Loucy (cell line): ENCODE measurements at regions not wholly inside any gene's neighbourhood (a gene's known extent, or its start where the extent isn't known, plus 50 kb on each side); places are given as distances from the start of the nearest gene placed in this dataset.

Experiments
- H2AFZ ChIP-seq: fragments of 200-600 bp; sonication (generic); 2 replicates; pipeline ENCODE4 v1.6.0; 2016; ENCODE audit warnings: antibody characterized with exemption, mild to moderate bottlenecking, low read length, moderate library complexity
- H3F3A ChIP-seq: fragments of 200-600 bp; 2 replicates; pipeline ENCODE4 v1.6.0; 2016; ENCODE audit warnings: antibody characterized with exemption, low read depth, mild to moderate bottlenecking
- H3K27me3 ChIP-seq: fragments of 200-600 bp; sonication (generic); 2 replicates; pipeline ENCODE4 v1.6.1; 2014; ENCODE audit warnings: low read length, mild to moderate bottlenecking; ENCODE audit not compliant: insufficient read depth, poor library complexity, severe bottlenecking
- H3K36me3 ChIP-seq: fragments of 200-600 bp; sonication (generic); 2 replicates; pipeline ENCODE4 v1.6.1; 2016; ENCODE audit warnings: low read length; ENCODE audit not compliant: insufficient read depth
- H3K4me1 ChIP-seq: fragments of 200-600 bp; sonication (generic); 2 replicates; pipeline ENCODE4 v1.5.1; 2014; ENCODE audit warnings: low read length, mild to moderate bottlenecking; ENCODE audit not compliant: insufficient read depth, poor library complexity, severe bottlenecking
- H3K4me2 ChIP-seq: fragments of 200-600 bp; sonication (generic); 2 replicates; pipeline ENCODE4 v1.6.0; 2014; ENCODE audit warnings: antibody characterized with exemption, low read length, low read depth, mild to moderate bottlenecking; ENCODE audit not compliant: poor library complexity, severe bottlenecking
- H3K4me3 ChIP-seq: fragments of 200-600 bp; sonication (generic); 2 replicates; pipeline ENCODE4 v1.5.1; 2014; ENCODE audit warnings: low read length, mild to moderate bottlenecking, mixed read lengths; ENCODE audit not compliant: poor library complexity, severe bottlenecking
- H3K79me2 ChIP-seq: fragments of 200-600 bp; sonication (generic); 2 replicates; pipeline ENCODE4 v1.6.1; 2014; ENCODE audit warnings: low read length; ENCODE audit not compliant: insufficient read depth
- H3K9ac ChIP-seq: fragments of 200-600 bp; sonication (generic); 2 replicates; pipeline ENCODE4 v1.6.0; 2014; ENCODE audit warnings: mild to moderate bottlenecking, low read depth, low read length, moderate library complexity; ENCODE audit not compliant: poor library complexity, severe bottlenecking
- H3K9me2 ChIP-seq: fragments of 200-600 bp; sonication (generic); replicated peaks from 2 replicates; pipeline ENCODE4 v1.6.1; 2016; ENCODE audit warnings: low read depth, low read length, mixed read lengths
- H3K9me3 ChIP-seq: fragments of 200-600 bp; sonication (generic); 2 replicates; pipeline ENCODE4 v1.6.1; 2014; ENCODE audit warnings: mild to moderate bottlenecking, antibody characterized with exemption, low read length, low read depth; ENCODE audit not compliant: insufficient read depth
- H4K20me1 ChIP-seq: fragments of 200-600 bp; sonication (generic); 2 replicates; pipeline ENCODE4 v1.6.0; 2014; ENCODE audit warnings: antibody characterized with exemption, low read length, mild to moderate bottlenecking; ENCODE audit not compliant: insufficient read depth, poor library complexity, severe bottlenecking
- EZH2phosphoT487 ChIP-seq: fragments of 200-600 bp; IDR thresholded peaks from 2 replicates; pipeline ENCODE4 v1.6.1; 2018; ENCODE audit warnings: antibody characterized with exemption, mild to moderate bottlenecking, moderate library complexity, borderline replicate concordance
- TF ChIP-seq, protein P1 (sequence below): fragments of 200-600 bp; sonication (generic); conservative IDR thresholded peaks from 2 replicates; pipeline ENCODE4 v1.5.1; 2014; ENCODE audit warnings: mild to moderate bottlenecking, antibody characterized with exemption, low read length

DNA sequence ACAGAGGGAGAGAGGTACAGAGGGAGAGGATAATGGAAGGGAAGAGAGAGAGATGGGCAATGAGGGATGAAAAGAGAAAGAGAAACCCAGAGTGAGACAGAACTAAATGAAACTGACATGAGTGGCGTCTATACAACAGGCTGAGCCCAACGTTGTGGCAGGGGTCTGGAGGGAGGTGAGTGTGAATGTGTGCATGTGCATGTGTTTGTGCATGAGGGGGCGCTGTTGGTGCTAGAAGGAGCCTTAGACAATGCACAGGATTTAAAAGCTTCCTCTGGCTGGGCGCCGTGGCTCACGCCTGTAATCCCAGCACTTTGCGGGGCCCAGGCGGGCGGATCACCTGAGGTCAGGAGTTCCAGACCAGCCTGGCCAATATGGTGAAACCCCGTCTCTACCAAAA lies 454.8 kb upstream of the CDH11 start:
- H3K4me2 ChIP-seq, result no peak overlapping the region
- TF ChIP-seq EZH2phosphoT487, result no peak
- TF ChIP-seq, protein P1, sequence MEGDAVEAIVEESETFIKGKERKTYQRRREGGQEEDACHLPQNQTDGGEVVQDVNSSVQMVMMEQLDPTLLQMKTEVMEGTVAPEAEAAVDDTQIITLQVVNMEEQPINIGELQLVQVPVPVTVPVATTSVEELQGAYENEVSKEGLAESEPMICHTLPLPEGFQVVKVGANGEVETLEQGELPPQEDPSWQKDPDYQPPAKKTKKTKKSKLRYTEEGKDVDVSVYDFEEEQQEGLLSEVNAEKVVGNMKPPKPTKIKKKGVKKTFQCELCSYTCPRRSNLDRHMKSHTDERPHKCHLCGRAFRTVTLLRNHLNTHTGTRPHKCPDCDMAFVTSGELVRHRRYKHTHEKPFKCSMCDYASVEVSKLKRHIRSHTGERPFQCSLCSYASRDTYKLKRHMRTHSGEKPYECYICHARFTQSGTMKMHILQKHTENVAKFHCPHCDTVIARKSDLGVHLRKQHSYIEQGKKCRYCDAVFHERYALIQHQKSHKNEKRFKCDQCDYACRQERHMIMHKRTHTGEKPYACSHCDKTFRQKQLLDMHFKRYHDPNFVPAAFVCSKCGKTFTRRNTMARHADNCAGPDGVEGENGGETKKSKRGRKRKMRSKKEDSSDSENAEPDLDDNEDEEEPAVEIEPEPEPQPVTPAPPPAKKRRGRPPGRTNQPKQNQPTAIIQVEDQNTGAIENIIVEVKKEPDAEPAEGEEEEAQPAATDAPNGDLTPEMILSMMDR, result no peak
- no peaks in the 10 kb centered on the region for H3K4me1 ChIP-seq
- no peaks in the 10 kb centered on the region for H3K36me3 ChIP-seq
- H3K9ac ChIP-seq, result no peak overlapping the region
- no peaks in the 10 kb centered on the region for H3K27me3 ChIP-seq
- no peak overlapping the region for H2AFZ ChIP-seq
- no peaks in the 10 kb centered on the region for H3K79me2 ChIP-seq
- no peaks in the 10 kb centered on the region for H3K9me2 ChIP-seq
- no peaks in the 10 kb centered on the region for H3F3A ChIP-seq
- no peak overlapping the region for H3K4me3 ChIP-seq
- H4K20me1 ChIP-seq, result no peaks in the 10 kb centered on the region
- no peaks in the 10 kb centered on the region for H3K9me3 ChIP-seq

DNA sequence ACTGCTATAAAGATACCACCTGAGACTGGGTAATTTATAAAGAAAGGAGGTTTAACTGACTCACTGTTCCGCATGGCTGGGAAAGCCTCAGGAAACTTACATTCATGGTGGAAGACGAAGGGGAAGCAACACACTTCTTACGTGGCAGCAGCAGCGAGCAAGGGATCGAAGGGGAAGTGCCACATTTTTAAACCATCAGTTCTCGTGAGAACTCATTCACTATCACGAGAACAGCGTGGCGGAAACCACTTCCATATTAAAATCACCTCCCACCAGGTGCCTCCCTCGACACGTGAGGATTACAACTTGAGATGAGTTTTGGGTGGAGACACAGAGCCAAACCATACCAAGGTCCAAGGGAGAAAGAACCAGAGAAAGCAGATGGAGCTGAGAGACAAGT lies 454.3 kb upstream of the CDH11 start:
- Histone ChIP-seq H3K4me3 (no peak overlapping the region), H3K36me3 (no peaks in the 10 kb centered on the region), H3F3A (no peaks in the 10 kb centered on the region), H2AFZ (no peak overlapping the region), H3K4me1 (no peaks in the 10 kb centered on the region), H3K79me2 (no peaks in the 10 kb centered on the region), H3K9ac (no peak overlapping the region), H4K20me1 (no peaks in the 10 kb centered on the region), H3K9me3 (no peaks in the 10 kb centered on the region), H3K9me2 (no peaks in the 10 kb centered on the region), H3K4me2 (no peak overlapping the region), H3K27me3 (no peaks in the 10 kb centered on the region)
- TF ChIP-seq, protein P1, result no peak
- TF ChIP-seq EZH2phosphoT487, result no peak

DNA sequence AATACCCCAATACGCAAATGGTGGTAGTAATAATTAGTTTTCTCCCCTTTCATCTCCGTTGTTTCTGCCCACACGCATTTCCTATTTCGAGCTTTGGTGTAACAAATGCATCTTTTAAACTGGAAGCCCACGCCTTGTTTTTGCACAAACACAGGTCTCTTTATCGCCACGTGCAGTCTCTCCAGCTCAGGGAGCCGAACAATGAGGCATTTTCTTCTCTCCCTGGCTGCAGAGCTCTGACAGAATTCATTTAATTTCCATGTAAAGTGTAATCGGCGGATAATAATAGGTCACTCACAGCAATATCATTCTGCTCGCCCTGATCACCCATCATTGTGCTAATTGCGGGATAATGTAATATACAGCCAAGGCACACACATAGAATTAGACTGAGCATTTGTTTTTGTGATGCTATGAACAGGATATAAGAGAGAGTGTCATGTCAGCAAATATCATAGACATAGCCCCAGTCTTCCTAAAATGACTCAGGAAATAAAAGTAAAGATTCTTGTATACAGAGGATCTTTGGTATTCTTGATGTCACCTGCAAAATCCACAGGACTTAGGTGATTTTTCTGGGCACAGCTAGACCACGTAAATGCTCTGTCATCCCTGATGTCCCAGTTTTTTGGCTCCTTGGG lies 452.6 kb upstream of the CDH11 start:
- TF ChIP-seq, protein P1, result no peak
- TF ChIP-seq EZH2phosphoT487, result no peak
- Histone ChIP-seq H3K4me3 (no peak overlapping the region), H3K4me2 (no peak overlapping the region), H3K36me3 (no peaks in the 10 kb centered on the region), H3K9ac (no peak overlapping the region), H3K9me3 (no peaks in the 10 kb centered on the region), H3K79me2 (no peaks in the 10 kb centered on the region), H3K9me2 (no peaks in the 10 kb centered on the region), H3F3A (no peaks in the 10 kb centered on the region), H3K4me1 (no peaks in the 10 kb centered on the region), H4K20me1 (no peaks in the 10 kb centered on the region), H3K27me3 (no peaks in the 10 kb centered on the region), H2AFZ (no peak overlapping the region)
